SK-N-SH treated with all-trans-retinoic acid at 6 μM for 48 hours (cell line): ENCODE measurements at regions not wholly inside any gene's neighbourhood (a gene's known extent, or its start where the extent isn't known, plus 50 kb on each side); places are given as distances from the start of the nearest gene placed in this dataset.

Experiments used
- ATAC-seq: fragments of 200-7000 bp; cut with Tn5 transposase; 3 replicates; pipeline ENCODE4 v1.9.1; 2020; ENCODE audit warnings: mild to moderate bottlenecking, moderate library complexity
- ARNTL ChIP-seq: fragments of 450-650 bp; formaldehyde crosslinking; IDR thresholded peaks from 2 replicates; pipeline ENCODE4 v1.5.0; 2020; ENCODE audit warnings: low read depth, mild to moderate bottlenecking, moderate library complexity, borderline replicate concordance
- BACH2 ChIP-seq: fragments of 250-450 bp; sonication (Bioruptor Pico); IDR thresholded peaks from 2 replicates; pipeline ENCODE4 v1.9.0; 2021; ENCODE audit warnings: mild to moderate bottlenecking, borderline replicate concordance
- CREB5 ChIP-seq: fragments of 250-450 bp; sonication (Bioruptor Pico); IDR thresholded peaks from 2 replicates; pipeline ENCODE4 v1.5.1; 2020; ENCODE audit warnings: low read depth, mild to moderate bottlenecking, moderate library complexity
- ESRRG ChIP-seq: fragments of 250-450 bp; sonication (Bioruptor Pico); IDR thresholded peaks from 2 replicates; pipeline ENCODE4 v1.6.1; 2021; ENCODE audit warnings: mild to moderate bottlenecking
- GLIS3 ChIP-seq: fragments of 250-450 bp; sonication (Bioruptor Pico); IDR thresholded peaks from 2 replicates; pipeline ENCODE4 v1.5.0; 2020; ENCODE audit warnings: mild to moderate bottlenecking, moderate library complexity
- ISL1 ChIP-seq: fragments of 250-450 bp; sonication (Bioruptor Pico); IDR thresholded peaks from 2 replicates; pipeline ENCODE4 v2.1.2; 2022; ENCODE audit warnings: mild to moderate bottlenecking, moderate library complexity
- OSR1 ChIP-seq: fragments of 250-450 bp; sonication (Bioruptor Pico); IDR thresholded peaks from 2 replicates; pipeline ENCODE4 v1.8.0; 2022; ENCODE audit warnings: moderate library complexity, mild to moderate bottlenecking, inconsistent platforms
- PATZ1 ChIP-seq: fragments of 250-450 bp; sonication (Bioruptor Pico); IDR thresholded peaks from 2 replicates; pipeline ENCODE4 v1.8.0; 2020; ENCODE audit warnings: mild to moderate bottlenecking, moderate library complexity, borderline replicate concordance
- POU6F1 ChIP-seq: fragments of 250-450 bp; sonication (Bioruptor Pico); IDR thresholded peaks from 2 replicates; pipeline ENCODE4 v1.8.0; 2021; ENCODE audit warnings: low read depth, mild to moderate bottlenecking, moderate library complexity, borderline replicate concordance
- PPARA ChIP-seq: fragments of 250-450 bp; sonication (Bioruptor Pico); IDR thresholded peaks from 2 replicates; pipeline ENCODE4 v1.5.0; 2020; ENCODE audit warnings: mild to moderate bottlenecking, borderline replicate concordance
- RARB ChIP-seq: fragments of 250-450 bp; sonication (Bioruptor Pico); IDR thresholded peaks from 2 replicates; pipeline ENCODE4 v1.8.0; 2021; ENCODE audit warnings: mild to moderate bottlenecking, moderate library complexity
- SNAI2 ChIP-seq: fragments of 250-450 bp; sonication (Bioruptor Pico); IDR thresholded peaks from 2 replicates; pipeline ENCODE4 v1.5.0; 2020; ENCODE audit warnings: mild to moderate bottlenecking, moderate library complexity
- TOX ChIP-seq: fragments of 250-450 bp; sonication (Bioruptor Pico); IDR thresholded peaks from 2 replicates; pipeline ENCODE4 v1.8.0; 2021; ENCODE audit warnings: mild to moderate bottlenecking, moderate library complexity, borderline replicate concordance
- TSHZ2 ChIP-seq: fragments of 250-450 bp; sonication (Bioruptor Pico); IDR thresholded peaks from 2 replicates; pipeline ENCODE4 v1.5.0; 2020; ENCODE audit warnings: mild to moderate bottlenecking, moderate library complexity
- ZC3H10 ChIP-seq: fragments of 250-450 bp; sonication (Bioruptor Pico); IDR thresholded peaks from 2 replicates; pipeline ENCODE4 v1.5.1; 2021; ENCODE audit warnings: mild to moderate bottlenecking, moderate library complexity
- ZFP3 ChIP-seq: fragments of 250-450 bp; sonication (Bioruptor Pico); IDR thresholded peaks from 2 replicates; pipeline ENCODE4 v1.5.0; 2020; ENCODE audit warnings: mild to moderate bottlenecking, moderate library complexity
- ZFP30 ChIP-seq: fragments of 450-650 bp; formaldehyde crosslinking; IDR thresholded peaks from 2 replicates; pipeline ENCODE4 v1.5.0; 2022; ENCODE audit warnings: mild to moderate bottlenecking, moderate library complexity
- ZNF565 ChIP-seq: fragments of 450-650 bp; formaldehyde crosslinking; conservative IDR thresholded peaks from 2 replicates; pipeline ENCODE4 v1.5.0; 2020; ENCODE audit warnings: low read depth, mild to moderate bottlenecking, moderate library complexity
- ZNF70 ChIP-seq: fragments of 450-650 bp; formaldehyde crosslinking; IDR thresholded peaks from 2 replicates; pipeline ENCODE4 v1.5.0; 2020; ENCODE audit warnings: mild to moderate bottlenecking, moderate library complexity
- ZNF8 ChIP-seq: fragments of 450-650 bp; formaldehyde crosslinking; IDR thresholded peaks from 2 replicates; pipeline ENCODE4 v1.5.0; 2020; ENCODE audit warnings: mild to moderate bottlenecking, moderate library complexity

GRCh38 chr9:11537566-11537965, 924.8 kb upstream of the PTPRD start:
- no peak for ATAC-seq
- TF ChIP-seq TSHZ2 = no peak

GRCh38 chr9:11542781-11543180, 930.0 kb upstream of the PTPRD start:
- no peak for ATAC-seq
- TF ChIP-seq ESRRG (CRISPR knock-in tag) (no peak), ZFP30 (CRISPR knock-in tag) (no peak), ZC3H10 (CRISPR knock-in tag) (no peak), ARNTL (CRISPR knock-in tag) (no peak), BACH2 (CRISPR knock-in tag) (no peak), ZNF70 (CRISPR knock-in tag) (no peak), ZFP3 (no peak), CREB5 (CRISPR knock-in tag) (no peak), ISL1 (no peak), TSHZ2 (no peak), ZNF8 (no peak), OSR1 (no peak), GLIS3 (CRISPR knock-in tag) (no peak), SNAI2 (no peak), PATZ1 (no peak), TOX (no peak), RARB (CRISPR knock-in tag) (no peak), POU6F1 (CRISPR knock-in tag) (no peak), ZNF565 (no peak), PPARA (CRISPR knock-in tag) (no peak)

GRCh38 chr9:11546231-11546630, 933.4 kb upstream of the PTPRD start:
- no peak for ATAC-seq
- no peak for TF ChIP-seq ZNF565
- no peak for TF ChIP-seq PATZ1
- TF ChIP-seq ZC3H10 (CRISPR knock-in tag) = no peak
- no peak for TF ChIP-seq CREB5 (CRISPR knock-in tag)
- TF ChIP-seq ARNTL (CRISPR knock-in tag) = no peak
